ENCODE measurements at regions not wholly inside any gene's neighbourhood (a gene's known extent, or its start where the extent isn't known, plus 50 kb on each side); places are given as distances from the start of the nearest gene placed in this dataset.

DNA sequence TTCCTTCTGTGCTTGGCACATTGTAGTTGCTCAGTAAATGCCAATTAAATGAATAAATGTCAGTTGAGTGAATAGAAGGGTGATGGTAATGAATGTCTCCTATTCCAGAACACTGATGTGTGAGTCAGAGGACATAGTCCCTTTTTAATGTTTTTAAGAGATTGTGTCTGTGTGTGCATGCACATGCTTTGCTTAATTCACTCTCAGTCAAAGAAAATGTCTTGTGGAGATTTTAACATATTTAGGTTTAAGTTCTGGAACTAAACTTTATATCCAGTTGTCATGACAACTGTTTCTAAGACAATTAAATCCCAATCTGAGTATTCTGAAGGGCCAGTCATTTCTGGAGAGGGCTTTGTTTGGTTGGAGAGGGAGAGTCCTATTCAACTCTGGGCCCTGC, 255.3 kb upstream of the CDH11 start:
- no peaks in the 10 kb centered on the region for H3K27me3 Mint-ChIP-seq (ENCODE audit: low read depth)
- TF ChIP-seq, protein P1, sequence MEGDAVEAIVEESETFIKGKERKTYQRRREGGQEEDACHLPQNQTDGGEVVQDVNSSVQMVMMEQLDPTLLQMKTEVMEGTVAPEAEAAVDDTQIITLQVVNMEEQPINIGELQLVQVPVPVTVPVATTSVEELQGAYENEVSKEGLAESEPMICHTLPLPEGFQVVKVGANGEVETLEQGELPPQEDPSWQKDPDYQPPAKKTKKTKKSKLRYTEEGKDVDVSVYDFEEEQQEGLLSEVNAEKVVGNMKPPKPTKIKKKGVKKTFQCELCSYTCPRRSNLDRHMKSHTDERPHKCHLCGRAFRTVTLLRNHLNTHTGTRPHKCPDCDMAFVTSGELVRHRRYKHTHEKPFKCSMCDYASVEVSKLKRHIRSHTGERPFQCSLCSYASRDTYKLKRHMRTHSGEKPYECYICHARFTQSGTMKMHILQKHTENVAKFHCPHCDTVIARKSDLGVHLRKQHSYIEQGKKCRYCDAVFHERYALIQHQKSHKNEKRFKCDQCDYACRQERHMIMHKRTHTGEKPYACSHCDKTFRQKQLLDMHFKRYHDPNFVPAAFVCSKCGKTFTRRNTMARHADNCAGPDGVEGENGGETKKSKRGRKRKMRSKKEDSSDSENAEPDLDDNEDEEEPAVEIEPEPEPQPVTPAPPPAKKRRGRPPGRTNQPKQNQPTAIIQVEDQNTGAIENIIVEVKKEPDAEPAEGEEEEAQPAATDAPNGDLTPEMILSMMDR (IDR thresholded peaks at IDR 0.05), result no peak
- H3K4me1 Mint-ChIP-seq (ENCODE audit: low read depth), result peaks cover 27% of the 10 kb centered on the region
- no peaks in the 10 kb centered on the region for H3K9me3 Mint-ChIP-seq (ENCODE audit: low read depth)
- no peaks in the 10 kb centered on the region for H3K36me3 Mint-ChIP-seq (ENCODE audit: low read depth)
- H3K4me3 Mint-ChIP-seq (ENCODE audit: unreplicated experiment), result no peak overlapping the region
- no peak overlapping the region for H3K27ac Mint-ChIP-seq (ENCODE audit: unreplicated experiment)
- no peak for DNase-seq (ENCODE audit: low spot score)

DNA sequence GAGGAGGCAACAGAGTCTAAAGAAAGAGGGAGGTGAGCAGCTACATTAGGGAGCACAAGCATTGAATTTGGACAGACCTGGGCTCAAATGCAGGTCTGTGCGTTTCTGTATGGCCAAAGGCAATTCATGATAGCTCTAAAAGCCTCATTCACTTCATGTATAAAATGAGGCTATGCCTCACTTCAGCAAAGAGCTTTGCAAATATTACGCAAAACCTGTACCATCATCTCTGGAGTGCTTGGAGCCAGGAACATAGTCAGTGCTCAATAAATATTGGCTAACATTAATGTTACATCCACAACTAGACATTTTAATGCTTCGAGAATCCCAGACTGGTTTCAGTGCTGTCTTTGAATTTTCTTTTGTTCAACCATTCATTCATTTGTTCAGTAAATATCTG, 254.7 kb upstream of the CDH11 start:
- peaks cover 27% of the 10 kb centered on the region for H3K4me1 Mint-ChIP-seq (ENCODE audit: low read depth)
- no peak overlapping the region for H3K4me3 Mint-ChIP-seq (ENCODE audit: unreplicated experiment)
- no peaks in the 10 kb centered on the region for H3K36me3 Mint-ChIP-seq (ENCODE audit: low read depth)
- TF ChIP-seq, protein P1 (IDR thresholded peaks at IDR 0.05), result no peak
- H3K27ac Mint-ChIP-seq (ENCODE audit: unreplicated experiment), result no peak overlapping the region
- no peaks in the 10 kb centered on the region for H3K27me3 Mint-ChIP-seq (ENCODE audit: low read depth)
- no peaks in the 10 kb centered on the region for H3K9me3 Mint-ChIP-seq (ENCODE audit: low read depth)
- DNase-seq (ENCODE audit: low spot score), result no peak

DNA sequence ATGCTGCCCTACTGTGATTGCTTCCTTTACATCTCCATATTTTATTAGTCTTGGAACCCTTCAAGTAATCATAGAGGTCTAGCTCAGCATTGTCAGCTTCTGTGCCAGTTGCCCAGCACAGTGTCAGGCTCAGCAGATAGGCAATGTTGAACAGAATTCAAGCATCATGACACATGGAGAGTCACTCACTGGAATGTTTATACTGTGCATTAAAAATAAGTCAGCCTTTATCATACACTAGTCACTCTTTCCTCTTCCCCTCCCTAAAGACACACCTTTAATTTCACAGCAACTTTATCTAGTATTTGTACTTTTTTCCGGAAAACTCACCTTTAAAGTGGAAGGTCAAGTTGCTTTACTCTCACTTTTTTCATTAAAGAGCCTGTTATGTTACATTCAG, 253.8 kb upstream of the CDH11 start:
- Mint-ChIP-seq H3K27me3 (ENCODE audit: low read depth) (no peaks in the 10 kb centered on the region), H3K9me3 (ENCODE audit: low read depth) (no peaks in the 10 kb centered on the region), H3K4me1 (ENCODE audit: low read depth) (peaks cover 27% of the 10 kb centered on the region), H3K27ac (ENCODE audit: unreplicated experiment) (no peak overlapping the region), H3K36me3 (ENCODE audit: low read depth) (no peaks in the 10 kb centered on the region), H3K4me3 (ENCODE audit: unreplicated experiment) (no peak overlapping the region)
- TF ChIP-seq, protein P1 (IDR thresholded peaks at IDR 0.05), result no peak
- DNase-seq (ENCODE audit: low spot score), result no peak

DNA sequence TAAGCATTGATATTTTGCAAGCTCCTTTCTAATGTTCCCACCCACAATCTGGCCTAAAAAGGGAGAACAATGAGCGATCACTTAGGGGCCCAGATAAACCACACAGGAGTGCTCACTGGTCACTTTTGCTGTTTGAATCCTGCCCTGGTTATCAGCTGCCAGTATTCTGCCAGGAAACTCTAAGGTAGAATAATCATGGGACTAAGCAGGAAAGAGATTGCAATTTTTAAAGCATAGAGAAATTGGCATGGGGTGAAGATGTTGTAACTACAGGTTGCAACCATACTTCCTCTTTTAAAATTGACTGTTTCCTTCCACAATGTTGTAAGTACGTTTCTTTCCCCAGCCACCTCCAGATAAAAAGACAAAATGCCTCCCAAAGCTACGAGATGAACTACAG, 251.2 kb upstream of the CDH11 start:
- no peaks in the 10 kb centered on the region for H3K27me3 Mint-ChIP-seq (ENCODE audit: low read depth)
- H3K36me3 Mint-ChIP-seq (ENCODE audit: low read depth), result no peaks in the 10 kb centered on the region
- peaks cover 27% of the 10 kb centered on the region for H3K4me1 Mint-ChIP-seq (ENCODE audit: low read depth)
- DNase-seq (ENCODE audit: low spot score), result no peak
- H3K27ac Mint-ChIP-seq (ENCODE audit: unreplicated experiment), result no peak overlapping the region
- H3K4me3 Mint-ChIP-seq (ENCODE audit: unreplicated experiment), result no peak overlapping the region
- TF ChIP-seq, protein P1 (IDR thresholded peaks at IDR 0.05), result no peak
- H3K9me3 Mint-ChIP-seq (ENCODE audit: low read depth), result peaks cover 1% of the 10 kb centered on the region

DNA sequence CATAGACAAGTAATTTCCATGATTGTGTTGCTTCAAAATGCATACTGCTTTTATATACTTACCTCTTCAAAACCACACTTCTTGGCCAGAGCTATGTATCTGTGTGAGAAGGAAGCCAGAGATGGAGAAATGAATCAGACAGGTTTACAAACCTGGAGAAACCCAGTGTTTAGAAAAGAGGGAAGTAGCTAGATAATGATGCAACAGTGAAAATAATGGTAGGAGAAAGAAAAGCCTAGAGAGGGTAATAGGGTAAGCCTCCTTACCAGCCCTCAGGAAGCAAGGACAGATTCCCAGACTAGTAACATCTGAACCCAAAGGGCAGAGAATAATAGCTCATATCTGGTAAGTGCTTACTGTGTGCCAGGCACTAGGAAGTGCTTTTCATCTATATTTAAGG, 250.3 kb upstream of the CDH11 start:
- H3K36me3 Mint-ChIP-seq (ENCODE audit: low read depth), result no peaks in the 10 kb centered on the region
- no peak overlapping the region for H3K27ac Mint-ChIP-seq (ENCODE audit: unreplicated experiment)
- no peak overlapping the region for H3K4me3 Mint-ChIP-seq (ENCODE audit: unreplicated experiment)
- TF ChIP-seq, protein P1 (IDR thresholded peaks at IDR 0.05), result no peak
- H3K4me1 Mint-ChIP-seq (ENCODE audit: low read depth), result peaks cover 25% of the 10 kb centered on the region
- peaks cover 2% of the 10 kb centered on the region for H3K9me3 Mint-ChIP-seq (ENCODE audit: low read depth)
- no peak for DNase-seq (ENCODE audit: low spot score)
- no peaks in the 10 kb centered on the region for H3K27me3 Mint-ChIP-seq (ENCODE audit: low read depth)
